ENCODE measurements at regions not wholly inside any gene's neighbourhood (a gene's known extent, or its start where the extent isn't known, plus 50 kb on each side); places are given as distances from the start of the nearest gene placed in this dataset.

DNA sequence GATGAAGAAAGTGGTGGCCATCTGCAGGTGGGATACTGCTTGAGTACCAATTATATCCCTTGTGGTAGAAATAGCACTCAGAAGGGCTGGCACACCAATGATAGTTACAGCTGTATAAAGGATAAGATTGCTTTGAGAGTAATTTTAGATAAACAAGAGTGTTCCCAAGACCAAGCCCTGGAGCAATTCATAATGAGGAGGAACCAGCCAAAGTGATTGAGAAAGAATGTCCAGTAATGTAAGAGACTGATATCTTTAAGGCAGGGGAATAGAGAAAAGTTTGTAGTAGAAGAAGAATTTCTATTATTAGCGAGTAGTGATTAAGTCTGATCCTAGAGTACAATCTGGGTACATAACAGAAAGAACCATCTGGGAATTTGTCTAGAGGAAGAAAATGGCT is 945.1 kb downstream of the OTOL1 start:
- TF ChIP-seq, protein P1, sequence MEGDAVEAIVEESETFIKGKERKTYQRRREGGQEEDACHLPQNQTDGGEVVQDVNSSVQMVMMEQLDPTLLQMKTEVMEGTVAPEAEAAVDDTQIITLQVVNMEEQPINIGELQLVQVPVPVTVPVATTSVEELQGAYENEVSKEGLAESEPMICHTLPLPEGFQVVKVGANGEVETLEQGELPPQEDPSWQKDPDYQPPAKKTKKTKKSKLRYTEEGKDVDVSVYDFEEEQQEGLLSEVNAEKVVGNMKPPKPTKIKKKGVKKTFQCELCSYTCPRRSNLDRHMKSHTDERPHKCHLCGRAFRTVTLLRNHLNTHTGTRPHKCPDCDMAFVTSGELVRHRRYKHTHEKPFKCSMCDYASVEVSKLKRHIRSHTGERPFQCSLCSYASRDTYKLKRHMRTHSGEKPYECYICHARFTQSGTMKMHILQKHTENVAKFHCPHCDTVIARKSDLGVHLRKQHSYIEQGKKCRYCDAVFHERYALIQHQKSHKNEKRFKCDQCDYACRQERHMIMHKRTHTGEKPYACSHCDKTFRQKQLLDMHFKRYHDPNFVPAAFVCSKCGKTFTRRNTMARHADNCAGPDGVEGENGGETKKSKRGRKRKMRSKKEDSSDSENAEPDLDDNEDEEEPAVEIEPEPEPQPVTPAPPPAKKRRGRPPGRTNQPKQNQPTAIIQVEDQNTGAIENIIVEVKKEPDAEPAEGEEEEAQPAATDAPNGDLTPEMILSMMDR (IDR thresholded peaks at IDR 0.05; ENCODE audit: low read depth, low read length) = no peak
- TF ChIP-seq EZH2phosphoT487 (IDR thresholded peaks at IDR 0.05; ENCODE audit: low read depth) = no peak

All from OCI-LY3 (cell line).